Activated T-helper 9 cell treated with anti-CD3 and anti-CD28 coated beads, Interleukin-2, amount 50 U/mL, for 16 hours (primary cell): ENCODE measurements at regions not wholly inside any gene's neighbourhood (a gene's known extent, or its start where the extent isn't known, plus 50 kb on each side); places are given as distances from the start of the nearest gene placed in this dataset.

ENCODE experiments used
- DNase-seq: peaks from one replicate; pipeline ENCODE4 v3.0.0-alpha.2; 2020; ENCODE audit warnings: low read depth

GRCh38 chr3:6785726-6786125 lies 75.2 kb upstream of the GRM7 start:
- no peak for DNase-seq

- DNase-seq: no peak
These were observed 69.8 kb upstream of the GRM7 start for GRCh38 chr3:6791161-6791560.

- DNase-seq: no peak
These were observed 61.5 kb upstream of the GRM7 start for GRCh38 chr3:6799264-6799915.

GRCh38 chr3:6803619-6804018 lies 57.3 kb upstream of the GRM7 start:
- DNase-seq: no peak

GRCh38 chr3:6805236-6805635 lies 55.7 kb upstream of the GRM7 start:
- no peak for DNase-seq

- DNase-seq: no peak
These were observed 53.9 kb upstream of the GRM7 start for GRCh38 chr3:6806991-6807390.

GRCh38 chr3:6807967-6808588 lies 52.8 kb upstream of the GRM7 start:
- DNase-seq: no peak

GRCh38 chr3:6809349-6809748 lies 51.6 kb upstream of the GRM7 start:
- no peak for DNase-seq
